ENCODE measurements at regions not wholly inside any gene's neighbourhood (a gene's known extent, or its start where the extent isn't known, plus 50 kb on each side); places are given as distances from the start of the nearest gene placed in this dataset.

GRCh38 chr1:36693603-36694002 is 210.9 kb upstream of the CSF3R start:
- peaks cover 13% of the 10 kb centered on the region for H3K27me3 ChIP-seq (replicated peaks; ENCODE audit: insufficient read depth)
- intact Hi-C loops (cut with DNase I): no loop called here

GRCh38 chr1:36693161-36693525 is 210.4 kb upstream of the CSF3R start:
- peaks cover 13% of the 10 kb centered on the region for H3K27me3 ChIP-seq (replicated peaks; ENCODE audit: insufficient read depth)
- intact Hi-C loops (cut with DNase I): no loop called here

More at GRCh38 chr1:36693603-36694002, 210.9 kb upstream of the CSF3R start:
- Histone ChIP-seq H3K36me3 (no peaks in the 10 kb centered on the region), H3K4me1 (replicated peaks) (no peaks in the 10 kb centered on the region), H3K27ac (no peak overlapping the region), H3K9me3 (no peaks in the 10 kb centered on the region), H3K4me3 (no peak overlapping the region)
- TF ChIP-seq POLR2A (IDR thresholded peaks at IDR 0.05) (no peak), CTCF (IDR thresholded peaks at IDR 0.05) (no peak), POLR2AphosphoS5 (IDR thresholded peaks at IDR 0.05) (no peak)
- 77% methylated on average over 11 of the region's 11 CpGs for WGBS
- no peak for DNase-seq (ENCODE audit: low spot score)

GRCh38 chr1:36692465-36693160 is 209.9 kb upstream of the CSF3R start:
- H3K4me1 ChIP-seq (replicated peaks): no peaks in the 10 kb centered on the region
- no peak overlapping the region for H3K4me3 ChIP-seq
- WGBS: 74% methylated on average over 10 of the region's 10 CpGs
- peaks cover 12% of the 10 kb centered on the region for H3K27me3 ChIP-seq (replicated peaks; ENCODE audit: insufficient read depth)
- no peaks in the 10 kb centered on the region for H3K9me3 ChIP-seq
- no peak for TF ChIP-seq POLR2A (IDR thresholded peaks at IDR 0.05)
- TF ChIP-seq CTCF (IDR thresholded peaks at IDR 0.05): no peak
- TF ChIP-seq POLR2AphosphoS5 (IDR thresholded peaks at IDR 0.05): no peak
- H3K36me3 ChIP-seq: no peaks in the 10 kb centered on the region
- intact Hi-C loops (cut with DNase I): no loop called here
- no peak for DNase-seq (ENCODE audit: low spot score)
- no peak overlapping the region for H3K27ac ChIP-seq

More at GRCh38 chr1:36693161-36693525, 210.4 kb upstream of the CSF3R start:
- H3K27ac ChIP-seq: no peak overlapping the region
- no peaks in the 10 kb centered on the region for H3K4me1 ChIP-seq (replicated peaks)
- H3K9me3 ChIP-seq: no peaks in the 10 kb centered on the region
- no peak overlapping the region for H3K4me3 ChIP-seq
- no peak for DNase-seq (ENCODE audit: low spot score)
- no peak for TF ChIP-seq CTCF (IDR thresholded peaks at IDR 0.05)
- no peak for TF ChIP-seq POLR2A (IDR thresholded peaks at IDR 0.05)
- no peak for TF ChIP-seq POLR2AphosphoS5 (IDR thresholded peaks at IDR 0.05)
- 41% methylated on average over 6 of the region's 6 CpGs for WGBS
- H3K36me3 ChIP-seq: no peaks in the 10 kb centered on the region

- H3K4me3 ChIP-seq: no peak overlapping the region
- peaks cover 12% of the 10 kb centered on the region for H3K27me3 ChIP-seq (replicated peaks; ENCODE audit: insufficient read depth)
- no peak overlapping the region for H3K27ac ChIP-seq
- H3K4me1 ChIP-seq (replicated peaks): no peaks in the 10 kb centered on the region
- intact Hi-C loops (cut with DNase I): no loop called here
- H3K9me3 ChIP-seq: no peaks in the 10 kb centered on the region
- DNase-seq (ENCODE audit: low spot score): no peak
- no peak for TF ChIP-seq POLR2A (IDR thresholded peaks at IDR 0.05)
- no peak for TF ChIP-seq CTCF (IDR thresholded peaks at IDR 0.05)
- no peak for TF ChIP-seq POLR2AphosphoS5 (IDR thresholded peaks at IDR 0.05)
- H3K36me3 ChIP-seq: no peaks in the 10 kb centered on the region
- 63% methylated on average over 3 of the region's 3 CpGs for WGBS
Measured at GRCh38 chr1:36691374-36691773, 208.7 kb upstream of the CSF3R start.

- 53% methylated on average over 3 of the region's 3 CpGs for WGBS
- no peak overlapping the region for H3K27ac ChIP-seq
- H3K4me1 ChIP-seq (replicated peaks): no peaks in the 10 kb centered on the region
- no peaks in the 10 kb centered on the region for H3K36me3 ChIP-seq
- DNase-seq (ENCODE audit: low spot score): no peak
- intact Hi-C loops (cut with DNase I): no loop called here
- no peak overlapping the region for H3K4me3 ChIP-seq
- no peak for TF ChIP-seq POLR2AphosphoS5 (IDR thresholded peaks at IDR 0.05)
- no peak for TF ChIP-seq CTCF (IDR thresholded peaks at IDR 0.05)
- no peak for TF ChIP-seq POLR2A (IDR thresholded peaks at IDR 0.05)
- H3K27me3 ChIP-seq (replicated peaks; ENCODE audit: insufficient read depth): peaks cover 6% of the 10 kb centered on the region
- no peaks in the 10 kb centered on the region for H3K9me3 ChIP-seq
Measured at GRCh38 chr1:36689992-36690391, 207.3 kb upstream of the CSF3R start.

All from prostate gland (tissue), 2 donors.